Esophagus muscularis mucosa (tissue), 4 donors: ENCODE measurements at regions not wholly inside any gene's neighbourhood (a gene's known extent, or its start where the extent isn't known, plus 50 kb on each side); places are given as distances from the start of the nearest gene placed in this dataset.

Source experiments
- DNase-seq: peaks from one replicate; pipeline ENCODE4 v3.0.0-alpha.2; 2017; ENCODE audit errors: extremely low spot score
- H3K27ac ChIP-seq, 4 donors: fragments of 200-600 bp; sonication (generic); replicated peaks in 1 of 4; 1 replicate in 3 of 4; 2 replicates in 1 of 4; pipeline ENCODE4 v1.5.1; 2016 to 2019; ENCODE audit warnings: mild to moderate bottlenecking in 1 of 4
- H3K27me3 ChIP-seq, 4 donors: fragments of 200-600 bp; sonication (generic); one replicate each; pipeline versions ENCODE4 v1.5.1 to v1.6.0; 2016 to 2019
- H3K36me3 ChIP-seq, 4 donors: fragments of 200-600 bp; sonication (generic); one replicate each; pipeline ENCODE4 v1.5.1; 2016 to 2019
- H3K4me1 ChIP-seq, 4 donors: fragments of 200-600 bp; sonication (generic); one replicate each; pipeline ENCODE4 v1.5.1; 2016 to 2019
- H3K4me3 ChIP-seq, 4 donors: fragments of 200-600 bp; sonication (generic); 1 replicate in 2 of 4; 2 replicates in 2 of 4; pipeline ENCODE4 v1.5.1; 2016 to 2019; ENCODE audit warnings: mild to moderate bottlenecking in 4 of 4, moderate library complexity in 1 of 4
- H3K9me3 ChIP-seq, 4 donors: fragments of 200-600 bp; sonication (generic); 1 replicate in 3 of 4; 2 replicates in 1 of 4; pipeline ENCODE4 v1.5.1; 2016 to 2019
- CTCF ChIP-seq, 3 experiments: fragments of 200-600 bp in 2 of 3; fragments of 450-650 bp in 1 of 3; sonication (generic) in 2 of 3; IDR thresholded peaks; one replicate each; pipeline ENCODE4 v1.5.1; 2017 to 2019; ENCODE audit warnings: antibody characterized with exemption in 3 of 3, mild to moderate bottlenecking in 2 of 3, moderate library complexity in 1 of 3
- EP300 ChIP-seq: sonication (generic); formaldehyde crosslinking; IDR thresholded peaks from one replicate; pipeline ENCODE4 v1.6.1; 2017; ENCODE audit warnings: antibody characterized with exemption
- POLR2A ChIP-seq: fragments of 450-650 bp; IDR thresholded peaks from one replicate; pipeline ENCODE4 v1.6.1; 2017; ENCODE audit warnings: antibody characterized with exemption, moderate library complexity, mild to moderate bottlenecking, low read depth
- POLR2AphosphoS5 ChIP-seq, 2 donors: sonication (generic); formaldehyde crosslinking; IDR thresholded peaks; one replicate each; pipeline ENCODE4 v1.6.1; 2017; ENCODE audit warnings: antibody characterized with exemption in 2 of 2
- WGBS: methylation state at CpG from one replicate; pipeline ENCODE4 v1.1.5; 2018; 5-methylcytosine and 5-hydroxymethylcytosine counted together
- intact Hi-C: fragments of 100-400 bp; cut with DNase I; formaldehyde crosslinking; loops from one replicate; pipeline ENCODE4 v1.15.1; 2023

DNA sequence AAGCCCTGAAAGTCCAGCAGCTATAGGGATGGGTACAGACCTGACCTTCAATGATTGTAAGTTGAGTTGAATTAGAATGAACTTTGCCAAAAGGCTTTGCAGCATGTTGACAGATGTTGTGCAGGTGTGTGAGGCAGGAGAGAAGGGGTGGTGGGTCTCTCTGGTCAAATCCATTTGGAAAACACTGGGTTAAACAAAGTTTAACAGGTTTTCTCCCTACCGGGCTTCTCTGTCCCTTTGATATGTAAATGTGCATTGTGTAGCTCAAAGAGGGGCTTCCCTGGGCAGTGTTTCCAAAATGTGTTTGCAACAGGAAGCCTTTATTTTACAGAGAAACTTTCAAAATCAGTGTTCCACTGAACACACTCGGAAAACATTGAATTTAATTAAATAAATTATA is 72.1 kb upstream of the BRINP1 start:
- 22% methylated on average over 2 of the region's 2 CpGs for WGBS
- no peak for TF ChIP-seq CTCF (IDR thresholded peaks at IDR 0.05)
- TF ChIP-seq EP300: no peak
- TF ChIP-seq POLR2A: no peak
- TF ChIP-seq POLR2AphosphoS5 (IDR thresholded peaks at IDR 0.05): no peak
- intact Hi-C loops: no loop called here

DNA sequence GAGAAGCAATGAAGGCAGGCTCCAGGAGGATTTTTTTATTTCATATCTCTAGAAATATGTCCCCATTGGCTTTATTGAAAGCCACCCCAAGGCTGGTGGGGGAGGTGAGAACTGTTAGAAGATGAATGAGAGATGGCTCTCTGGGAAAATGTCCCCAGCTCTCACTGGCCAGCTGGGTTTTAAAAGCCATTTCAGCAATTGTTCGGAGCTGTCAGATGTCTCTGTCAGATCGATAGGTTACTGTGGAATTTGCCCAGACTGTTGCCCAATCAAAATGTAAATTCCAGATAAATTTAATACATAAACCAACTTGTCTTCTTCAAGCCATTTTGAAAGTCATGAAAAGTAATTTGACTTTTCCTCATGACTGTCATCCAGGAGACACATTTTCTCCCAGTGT is 67.0 kb upstream of the BRINP1 start:
- no peaks in the 10 kb centered on the region for H3K4me1 ChIP-seq
- no peak overlapping the region for H3K27ac ChIP-seq
- DNase-seq: no peak
- intact Hi-C loops: no loop called here
- 92% methylated on average over 2 of the region's 2 CpGs for WGBS
- H3K27me3 ChIP-seq: no peaks in the 10 kb centered on the region
- no peaks in the 10 kb centered on the region for H3K36me3 ChIP-seq
- H3K4me3 ChIP-seq: no peak overlapping the region
- TF ChIP-seq POLR2AphosphoS5 (IDR thresholded peaks at IDR 0.05): no peak
- TF ChIP-seq CTCF (IDR thresholded peaks at IDR 0.05): no peak
- no peak for TF ChIP-seq POLR2A
- TF ChIP-seq EP300: no peak
- no peaks in the 10 kb centered on the region for H3K9me3 ChIP-seq

More for the DNA sequence above, 72.1 kb upstream of the BRINP1 start:
- Histone ChIP-seq H3K4me3 (no peak overlapping the region), H3K27me3 (no peaks in the 10 kb centered on the region), H3K36me3 (no peaks in the 10 kb centered on the region), H3K27ac (no peak overlapping the region), H3K4me1 (no peaks in the 10 kb centered on the region), H3K9me3 (no peaks in the 10 kb centered on the region)
- DNase-seq: no peak

DNA sequence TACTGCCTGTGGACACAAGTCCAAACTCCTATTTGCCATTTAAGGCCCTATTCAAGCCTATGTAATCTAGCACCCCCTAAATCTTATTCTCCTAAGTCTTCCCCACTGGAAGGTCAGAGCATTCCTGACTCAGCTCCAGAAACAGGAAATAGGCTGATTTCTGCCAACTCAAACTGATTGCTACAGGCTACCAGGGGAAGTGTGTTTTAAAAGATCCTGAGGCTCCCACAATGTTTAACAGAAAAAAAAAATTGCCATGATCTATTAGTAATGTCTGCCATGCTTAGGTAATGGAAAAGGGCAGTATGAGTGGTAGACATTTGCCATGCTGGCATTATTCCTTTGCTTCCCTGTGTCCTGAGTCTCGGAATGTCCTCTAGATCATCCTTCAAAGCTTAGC is 65.8 kb upstream of the BRINP1 start:
- intact Hi-C loops: no loop called here
- Histone ChIP-seq H3K27me3 (no peaks in the 10 kb centered on the region), H3K36me3 (no peaks in the 10 kb centered on the region), H3K4me1 (no peaks in the 10 kb centered on the region), H3K4me3 (no peak overlapping the region), H3K9me3 (no peaks in the 10 kb centered on the region), H3K27ac (no peak overlapping the region)
- TF ChIP-seq EP300 (no peak), POLR2AphosphoS5 (IDR thresholded peaks at IDR 0.05) (no peak), POLR2A (no peak), CTCF (IDR thresholded peaks at IDR 0.05) (no peak)
- 82% methylated on average over 1 of the region's 1 CpG for WGBS
- no peak for DNase-seq

DNA sequence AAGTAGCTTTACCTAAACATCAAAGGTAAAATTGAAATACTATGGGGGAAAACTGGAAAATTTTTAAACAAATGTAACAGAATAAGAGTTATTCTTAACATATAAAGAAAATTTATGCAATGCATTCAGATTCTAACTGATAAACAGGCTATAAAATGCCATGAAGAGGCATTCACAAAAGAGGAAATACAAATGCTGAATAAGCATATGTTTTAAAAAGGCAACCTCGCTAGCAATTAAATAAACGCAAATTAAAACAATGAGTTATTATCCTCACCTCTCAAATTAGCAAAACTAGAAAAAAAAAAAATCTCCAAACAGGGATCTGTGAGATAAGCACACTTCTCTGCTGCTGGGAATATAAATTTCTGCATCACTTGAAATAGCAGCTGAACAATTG is 63.2 kb upstream of the BRINP1 start:
- Histone ChIP-seq H3K36me3 (no peaks in the 10 kb centered on the region), H3K27me3 (no peaks in the 10 kb centered on the region), H3K27ac (no peak overlapping the region), H3K4me1 (no peaks in the 10 kb centered on the region), H3K4me3 (no peak overlapping the region), H3K9me3 (peaks cover 0 to 4% (median 3%) of the 10 kb centered on the region in 4 donors)
- TF ChIP-seq CTCF (IDR thresholded peaks at IDR 0.05) (no peak), POLR2AphosphoS5 (IDR thresholded peaks at IDR 0.05) (no peak), EP300 (no peak), POLR2A (no peak)
- intact Hi-C loops: no loop called here
- DNase-seq: no peak
- WGBS: 65% methylated on average over 2 of the region's 2 CpGs

DNA sequence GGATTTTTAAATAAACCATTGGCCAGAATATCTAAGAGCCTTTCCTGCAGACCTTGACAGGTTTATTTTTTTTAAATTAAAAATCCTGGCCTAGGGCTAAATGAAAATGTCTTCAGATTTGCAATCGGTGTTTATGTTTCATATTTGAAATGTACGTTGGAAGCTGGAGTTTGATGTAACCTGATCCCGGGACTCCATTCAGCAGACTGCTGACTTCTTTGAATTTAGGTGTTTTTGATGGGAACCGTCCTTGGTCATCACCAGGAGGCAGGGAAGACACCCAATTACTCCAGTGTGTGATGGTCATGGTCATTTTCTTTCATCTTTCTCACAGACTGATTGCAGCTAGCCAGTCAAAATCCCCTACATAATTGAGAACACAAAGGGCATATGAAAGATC is 60.1 kb upstream of the BRINP1 start:
- intact Hi-C loops: no loop called here
- WGBS: 38% methylated on average over 4 of the region's 4 CpGs
- Histone ChIP-seq H3K36me3 (no peaks in the 10 kb centered on the region), H3K9me3 (peaks cover 0 to 10% (median 5%) of the 10 kb centered on the region in 4 donors), H3K4me3 (no peak overlapping the region), H3K27ac (no peak overlapping the region), H3K27me3 (no peaks in the 10 kb centered on the region), H3K4me1 (no peaks in the 10 kb centered on the region)
- no peak for TF ChIP-seq EP300
- TF ChIP-seq POLR2A: no peak
- TF ChIP-seq POLR2AphosphoS5 (IDR thresholded peaks at IDR 0.05): no peak
- no peak for TF ChIP-seq CTCF (IDR thresholded peaks at IDR 0.05)
- DNase-seq: no peak
